ENCODE measurements at regions not wholly inside any gene's neighbourhood (a gene's known extent, or its start where the extent isn't known, plus 50 kb on each side); places are given as distances from the start of the nearest gene placed in this dataset.
A peak's percentile ranks its signal among the peaks of the same experiment; 100 is the strongest.

DNA sequence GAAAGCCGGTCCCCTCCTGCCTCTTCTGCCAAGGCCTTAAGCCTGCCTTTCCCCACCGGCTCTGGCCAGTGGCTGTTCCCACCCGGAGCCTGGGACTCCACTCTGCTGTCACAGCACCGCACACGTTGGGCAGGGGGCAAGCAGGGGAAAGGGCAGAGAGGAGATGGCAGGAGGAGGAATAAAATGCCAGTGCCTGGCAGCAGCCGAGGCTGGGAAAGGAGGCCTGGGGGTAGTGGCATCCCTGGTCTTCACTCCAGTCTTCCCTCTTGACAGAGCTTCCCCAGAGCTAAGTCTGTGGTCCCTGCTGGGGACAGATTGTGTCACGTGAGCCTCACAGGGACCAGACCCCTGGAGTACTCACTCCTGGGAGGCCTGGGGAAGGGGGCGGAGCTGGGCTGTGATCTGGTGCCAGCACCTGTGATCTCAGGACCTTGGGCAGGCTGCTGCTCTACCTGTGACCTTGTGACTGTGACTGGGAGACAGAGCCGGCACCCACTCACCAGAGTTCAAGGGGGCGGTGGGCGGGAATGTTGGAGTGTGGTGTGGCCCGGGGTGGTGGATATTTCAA lies 97.2 kb upstream of the GSE1 start (continued):
- TF ChIP-seq ZBTB49 (CRISPR knock-in tag; IDR thresholded peaks at IDR 0.05; ENCODE audit: borderline replicate concordance): no peak
- no peak for TF ChIP-seq ZBTB3 (CRISPR knock-in tag; IDR thresholded peaks at IDR 0.05; ENCODE audit: borderline replicate concordance, low read depth)
- TF ChIP-seq, protein P1, sequence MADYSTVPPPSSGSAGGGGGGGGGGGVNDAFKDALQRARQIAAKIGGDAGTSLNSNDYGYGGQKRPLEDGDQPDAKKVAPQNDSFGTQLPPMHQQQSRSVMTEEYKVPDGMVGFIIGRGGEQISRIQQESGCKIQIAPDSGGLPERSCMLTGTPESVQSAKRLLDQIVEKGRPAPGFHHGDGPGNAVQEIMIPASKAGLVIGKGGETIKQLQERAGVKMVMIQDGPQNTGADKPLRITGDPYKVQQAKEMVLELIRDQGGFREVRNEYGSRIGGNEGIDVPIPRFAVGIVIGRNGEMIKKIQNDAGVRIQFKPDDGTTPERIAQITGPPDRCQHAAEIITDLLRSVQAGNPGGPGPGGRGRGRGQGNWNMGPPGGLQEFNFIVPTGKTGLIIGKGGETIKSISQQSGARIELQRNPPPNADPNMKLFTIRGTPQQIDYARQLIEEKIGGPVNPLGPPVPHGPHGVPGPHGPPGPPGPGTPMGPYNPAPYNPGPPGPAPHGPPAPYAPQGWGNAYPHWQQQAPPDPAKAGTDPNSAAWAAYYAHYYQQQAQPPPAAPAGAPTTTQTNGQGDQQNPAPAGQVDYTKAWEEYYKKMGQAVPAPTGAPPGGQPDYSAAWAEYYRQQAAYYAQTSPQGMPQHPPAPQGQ (CRISPR knock-in tag; IDR thresholded peaks at IDR 0.05; ENCODE audit: borderline replicate concordance): no peak
- TF ChIP-seq ZKSCAN8 (CRISPR knock-in tag; IDR thresholded peaks at IDR 0.05; ENCODE audit: borderline replicate concordance): no peak
- peak; percentile 89; the same call in 1 of the 2 replicates for TF ChIP-seq ZNF292 (CRISPR knock-in tag; IDR thresholded peaks at IDR 0.05; ENCODE audit: borderline replicate concordance, low read depth)
- peak in 1 of 2 experiments; percentile 73; a peak in 2 of 4 replicates for TF ChIP-seq ATF4 (CRISPR knock-in tag; IDR thresholded peaks at IDR 0.05)
- no peak for TF ChIP-seq NFATC3 (CRISPR knock-in tag; IDR thresholded peaks at IDR 0.05)
- TF ChIP-seq BCLAF1 (IDR thresholded peaks at IDR 0.05): no peak
- TF ChIP-seq NR2F2 (IDR thresholded peaks at IDR 0.05; ENCODE audit: borderline replicate concordance, low read depth): peak; percentile 86
- TF ChIP-seq, protein P2, sequence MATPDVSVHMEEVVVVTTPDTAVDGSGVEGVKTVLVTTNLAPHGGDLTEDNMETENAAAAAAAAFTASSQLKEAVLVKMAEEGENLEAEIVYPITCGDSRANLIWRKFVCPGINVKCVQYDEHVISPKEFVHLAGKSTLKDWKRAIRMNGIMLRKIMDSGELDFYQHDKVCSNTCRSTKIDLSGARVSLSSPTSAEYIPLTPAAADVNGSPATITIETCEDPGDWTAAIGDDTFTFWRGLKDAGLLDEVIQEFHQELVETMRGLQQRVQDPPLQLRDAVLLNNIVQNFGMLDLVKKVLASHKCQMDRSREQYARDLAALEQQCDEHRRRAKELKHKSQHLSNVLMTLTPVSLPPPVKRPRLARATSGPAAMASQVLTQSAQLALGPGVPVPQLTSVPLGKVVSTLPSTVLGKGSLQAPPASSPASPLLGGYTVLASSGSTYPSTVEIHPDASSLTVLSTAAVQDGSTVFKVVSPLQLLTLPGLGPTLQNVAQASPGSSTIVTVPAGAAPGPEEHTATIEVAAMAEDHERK (CRISPR knock-in tag; IDR thresholded peaks at IDR 0.05; ENCODE audit: low read depth): no peak
- peak; percentile 64; the same call in 1 of the 2 replicates for TF ChIP-seq ZNF441 (CRISPR knock-in tag; IDR thresholded peaks at IDR 0.05; ENCODE audit: borderline replicate concordance)
- no peak; the same call in 1 of the 2 replicates for TF ChIP-seq PHF8 (CRISPR knock-in tag; IDR thresholded peaks at IDR 0.05)
- TF ChIP-seq BRCA1 (CRISPR knock-in tag; IDR thresholded peaks at IDR 0.05): peak; percentile 89
- TF ChIP-seq, protein P3, sequence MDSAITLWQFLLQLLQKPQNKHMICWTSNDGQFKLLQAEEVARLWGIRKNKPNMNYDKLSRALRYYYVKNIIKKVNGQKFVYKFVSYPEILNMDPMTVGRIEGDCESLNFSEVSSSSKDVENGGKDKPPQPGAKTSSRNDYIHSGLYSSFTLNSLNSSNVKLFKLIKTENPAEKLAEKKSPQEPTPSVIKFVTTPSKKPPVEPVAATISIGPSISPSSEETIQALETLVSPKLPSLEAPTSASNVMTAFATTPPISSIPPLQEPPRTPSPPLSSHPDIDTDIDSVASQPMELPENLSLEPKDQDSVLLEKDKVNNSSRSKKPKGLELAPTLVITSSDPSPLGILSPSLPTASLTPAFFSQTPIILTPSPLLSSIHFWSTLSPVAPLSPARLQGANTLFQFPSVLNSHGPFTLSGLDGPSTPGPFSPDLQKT (CRISPR knock-in tag; IDR thresholded peaks at IDR 0.05; ENCODE audit: borderline replicate concordance): no peak
- peak; percentile 55 for TF ChIP-seq AGO2 (optimal IDR thresholded peaks at IDR 0.05; ENCODE audit: low read depth, low read length)
- TF ChIP-seq PCBP1 (IDR thresholded peaks at IDR 0.05; ENCODE audit: borderline replicate concordance, low read depth, low read length): no peak
- TF ChIP-seq TCF12 (IDR thresholded peaks at IDR 0.05): no peak
- TF ChIP-seq TCF12 (CRISPR knock-in tag; IDR thresholded peaks at IDR 0.05): peak; percentile 97
- TF ChIP-seq CEBPG (CRISPR knock-in tag; IDR thresholded peaks at IDR 0.05): peak; percentile 28
